OCI-LY7 (cell line): ENCODE measurements at regions not wholly inside any gene's neighbourhood (a gene's known extent, or its start where the extent isn't known, plus 50 kb on each side); places are given as distances from the start of the nearest gene placed in this dataset.

Experiments
- BruUV-seq: library from RNA; stranded (reverse); fragments of 400-500 nt; replicated peaks from 2 replicates; lab custom pipeline; 2021; lab: Mats Ljungman, UMichigan
- CTCF ChIA-PET: fragments of 300-600 bp; sonication (Branson Sonifier 250); formaldehyde crosslinking; loops from one replicate; lab custom pipeline; 2022; ENCODE audit warnings: antibody characterized with exemption; ENCODE audit not compliant: unreplicated experiment; lab: Charles Lee
- POLR2A ChIA-PET: fragments of 300-600 bp; sonication (Branson Sonifier 250); formaldehyde crosslinking; loops from one replicate; lab custom pipeline; 2022; ENCODE audit warnings: antibody characterized with exemption; lab: Charles Lee
- DNase-seq: peaks from one replicate; pipeline ENCODE4 v3.0.0-alpha.2; 2015; ENCODE audit warnings: low spot score
- H2AFZ ChIP-seq: fragments of 200-600 bp; sonication (generic), shearing (Covaris generic); 2 replicates; pipeline ENCODE4 v1.6.1; 2014; ENCODE audit warnings: mild to moderate bottlenecking, antibody characterized with exemption, low read length, moderate library complexity
- H3K27ac ChIP-seq: fragments of 200-600 bp; sonication (generic); 2 replicates; pipeline ENCODE4 v1.5.1; 2014; ENCODE audit warnings: mixed run types, low read depth, mild to moderate bottlenecking, moderate library complexity, low read length, inconsistent platforms; ENCODE audit not compliant: poor library complexity, severe bottlenecking
- H3K36me3 ChIP-seq: fragments of 200-600 bp; sonication (generic); 2 replicates; pipeline ENCODE4 v1.6.1; 2014; ENCODE audit warnings: mild to moderate bottlenecking, antibody characterized with exemption, low read length, moderate library complexity, mixed read lengths; ENCODE audit not compliant: insufficient read depth
- H3K4me1 ChIP-seq: fragments of 200-600 bp; sonication (generic); 2 replicates; pipeline ENCODE4 v1.5.1; 2014; ENCODE audit warnings: mild to moderate bottlenecking, low read length; ENCODE audit not compliant: insufficient read depth, poor library complexity, severe bottlenecking
- H3K4me2 ChIP-seq: fragments of 200-600 bp; sonication (generic); 2 replicates; pipeline ENCODE4 v1.6.1; 2014; ENCODE audit warnings: mild to moderate bottlenecking, low read length
- H3K4me3 ChIP-seq: fragments of 200-600 bp; sonication (generic); 2 replicates; pipeline ENCODE4 v1.5.1; 2014; ENCODE audit warnings: mild to moderate bottlenecking, low read depth, low read length; ENCODE audit not compliant: poor library complexity, severe bottlenecking
- H3K79me2 ChIP-seq: fragments of 200-600 bp; sonication (generic); 2 replicates; pipeline ENCODE4 v1.6.1; 2016; ENCODE audit warnings: low read depth, mild to moderate bottlenecking, low read length, moderate library complexity, mixed read lengths; ENCODE audit not compliant: insufficient read depth
- H3K9me2 ChIP-seq: fragments of 200-600 bp; sonication (generic); 2 replicates; pipeline ENCODE4 v1.6.1; 2016; ENCODE audit warnings: mild to moderate bottlenecking, low read length, mixed read lengths; ENCODE audit not compliant: insufficient read depth
- H3K9me3 ChIP-seq: fragments of 200-600 bp; sonication (generic); 2 replicates; pipeline ENCODE4 v1.6.1; 2014; ENCODE audit warnings: mild to moderate bottlenecking, mixed run types, low read length, mixed read lengths
- H4K20me1 ChIP-seq: fragments of 200-600 bp; sonication (generic); 2 replicates; pipeline ENCODE4 v1.6.1; 2014; ENCODE audit warnings: mild to moderate bottlenecking, antibody characterized with exemption, low read length, moderate library complexity, mixed read lengths; ENCODE audit not compliant: insufficient read depth
- CTCF ChIP-seq: fragments of 200-600 bp; sonication (generic); conservative IDR thresholded peaks from 2 replicates; pipeline ENCODE4 v1.5.1; 2014; ENCODE audit warnings: mild to moderate bottlenecking, antibody characterized with exemption, low read length, moderate library complexity, mixed read lengths
- EZH2phosphoT487 ChIP-seq: fragments of 200-600 bp; sonication (generic); IDR thresholded peaks from 2 replicates; pipeline ENCODE4 v1.6.1; 2018; ENCODE audit warnings: low read depth, borderline replicate concordance, mild to moderate bottlenecking, mixed run types, antibody characterized with exemption, low read length, moderate library complexity, mixed read lengths
- intact Hi-C: fragments of 100-400 bp; cut with micrococcal nuclease; formaldehyde crosslinking; loops from one replicate; pipeline ENCODE4 v1.10.0; 2022; ENCODE audit not compliant: unreplicated experiment

DNA sequence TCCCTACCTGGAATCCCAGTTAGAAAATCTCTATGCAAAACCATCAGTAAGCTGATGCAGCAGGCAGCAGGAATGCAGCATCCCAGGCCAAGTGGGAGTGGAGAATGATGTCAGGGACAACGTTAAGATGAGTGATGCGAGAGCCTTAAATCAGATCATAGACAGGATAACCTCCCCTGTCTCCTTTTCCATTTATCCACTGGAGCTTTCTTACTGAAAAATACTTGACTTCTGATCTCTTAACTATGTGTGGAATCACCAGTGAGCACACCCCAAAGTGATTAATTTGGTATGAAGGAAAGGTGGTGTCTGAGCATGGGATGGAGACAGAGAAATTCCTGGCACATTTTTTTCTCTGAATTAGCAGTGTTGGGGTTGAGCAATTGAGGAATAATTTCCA, 98.0 kb downstream of the RND3 start:
- TF ChIP-seq EZH2phosphoT487 (no peak), CTCF (no peak)
- H3K4me2 ChIP-seq = no peak overlapping the region
- no peak overlapping the region for H3K4me3 ChIP-seq
- ChIA-PET POLR2A (no interaction called here), CTCF (no interaction called here)
- H3K4me1 ChIP-seq = no peaks in the 10 kb centered on the region
- H4K20me1 ChIP-seq = no peaks in the 10 kb centered on the region
- no peaks in the 10 kb centered on the region for H3K36me3 ChIP-seq
- no peak overlapping the region for H2AFZ ChIP-seq
- intact Hi-C loops = no loop called here
- no TSS peak for BruUV-seq
- H3K27ac ChIP-seq = no peak overlapping the region
- no peaks in the 10 kb centered on the region for H3K9me3 ChIP-seq
- no peaks in the 10 kb centered on the region for H3K9me2 ChIP-seq
- H3K79me2 ChIP-seq = no peaks in the 10 kb centered on the region
- no peak for DNase-seq

DNA sequence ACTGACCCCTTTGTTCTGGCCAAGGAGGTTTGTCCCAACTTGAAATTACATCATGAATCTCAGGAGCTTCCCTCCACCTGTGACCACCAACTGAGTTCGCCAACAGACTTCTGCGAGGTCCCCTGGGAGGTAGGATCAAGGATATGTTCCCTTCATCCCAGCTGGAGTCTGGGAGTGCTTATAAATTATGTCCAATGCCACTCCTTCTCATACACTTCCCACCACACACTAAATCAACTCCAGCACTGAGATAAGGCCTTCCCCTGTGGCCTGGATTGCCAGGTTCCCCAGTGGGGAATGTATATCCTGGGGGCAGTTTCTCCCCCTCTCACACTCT, 99.2 kb downstream of the RND3 start:
- DNase-seq = no peak
- Histone ChIP-seq H3K9me2 (no peaks in the 10 kb centered on the region), H4K20me1 (no peaks in the 10 kb centered on the region), H3K4me2 (no peak overlapping the region), H3K79me2 (no peaks in the 10 kb centered on the region), H3K9me3 (no peaks in the 10 kb centered on the region), H3K27ac (no peak overlapping the region), H3K36me3 (no peaks in the 10 kb centered on the region), H3K4me1 (no peaks in the 10 kb centered on the region), H2AFZ (no peak overlapping the region), H3K4me3 (no peak overlapping the region)
- no peak for TF ChIP-seq EZH2phosphoT487
- TF ChIP-seq CTCF = no peak
- CTCF ChIA-PET = no interaction called here
- intact Hi-C loops = no loop called here
- BruUV-seq = no TSS peak
- POLR2A ChIA-PET = no interaction called here

- Histone ChIP-seq H3K4me1 (no peaks in the 10 kb centered on the region), H3K79me2 (no peaks in the 10 kb centered on the region), H2AFZ (no peak overlapping the region), H3K4me3 (no peak overlapping the region), H3K27ac (no peak overlapping the region), H4K20me1 (no peaks in the 10 kb centered on the region), H3K4me2 (no peak overlapping the region), H3K9me3 (no peaks in the 10 kb centered on the region), H3K36me3 (no peaks in the 10 kb centered on the region), H3K9me2 (no peaks in the 10 kb centered on the region)
- BruUV-seq = no TSS peak
- TF ChIP-seq EZH2phosphoT487 (no peak), CTCF (no peak)
- ChIA-PET POLR2A (no interaction called here), CTCF (no interaction called here)
- intact Hi-C loops = no loop called here
- DNase-seq = no peak
Observed at GRCh38 chr2:150387586-150388288, 99.7 kb downstream of the RND3 start.
